Erythroblast (primary cell): ENCODE measurements at regions not wholly inside any gene's neighbourhood (a gene's known extent, or its start where the extent isn't known, plus 50 kb on each side); places are given as distances from the start of the nearest gene placed in this dataset.

ENCODE experiments used
- DNase-seq, 2 experiments: peaks; one replicate each; lab custom pipeline; 2025; lab: John Stamatoyannopoulos, UW
- GATA1 ChIP-seq: IDR thresholded peaks from 2 replicates; pipeline ENCODE4 v1.6.1; 2011; ENCODE audit warnings: low read depth, mild to moderate bottlenecking, control low read depth, low read length, moderate library complexity
- POLR2A ChIP-seq: IDR thresholded peaks from 2 replicates; pipeline ENCODE4 v1.6.1; 2011; ENCODE audit warnings: mild to moderate bottlenecking, low read length

GRCh38 chr3:177420651-177421480 is 223.6 kb upstream of the TBL1XR1 start:
- TF ChIP-seq POLR2A (no peak), GATA1 (no peak)
- DNase-seq, result no peak

- TF ChIP-seq GATA1, result no peak
- no peak for TF ChIP-seq POLR2A
These were observed 224.2 kb upstream of the TBL1XR1 start for GRCh38 chr3:177421481-177421785.

GRCh38 chr3:177424521-177424920 is 227.2 kb upstream of the TBL1XR1 start:
- TF ChIP-seq POLR2A (no peak), GATA1 (no peak)
- no peak for DNase-seq

More at GRCh38 chr3:177421481-177421785, 224.2 kb upstream of the TBL1XR1 start:
- DNase-seq, result no peak

- no peak for DNase-seq
- TF ChIP-seq POLR2A (no peak), GATA1 (no peak)
These were observed 227.8 kb upstream of the TBL1XR1 start for GRCh38 chr3:177425042-177425441.

- TF ChIP-seq GATA1, result no peak
- no peak for TF ChIP-seq POLR2A
- DNase-seq, result no peak
These were observed 229.0 kb upstream of the TBL1XR1 start for GRCh38 chr3:177426106-177426877.

- no peak for TF ChIP-seq POLR2A
- no peak for TF ChIP-seq GATA1
- no peak for DNase-seq
These were observed 229.7 kb upstream of the TBL1XR1 start for GRCh38 chr3:177426878-177427495.

- no peak for TF ChIP-seq POLR2A
- no peak for TF ChIP-seq GATA1
- DNase-seq, result no peak
These were observed 230.3 kb upstream of the TBL1XR1 start for GRCh38 chr3:177427540-177427939.

- no peak for TF ChIP-seq POLR2A
- TF ChIP-seq GATA1, result no peak
- no peak for DNase-seq
These were observed 231.8 kb upstream of the TBL1XR1 start for GRCh38 chr3:177429079-177429478.

- TF ChIP-seq GATA1 (no peak), POLR2A (no peak)
These were observed 232.5 kb upstream of the TBL1XR1 start for GRCh38 chr3:177429771-177430170.

GRCh38 chr3:177430653-177431052 is 233.4 kb upstream of the TBL1XR1 start:
- DNase-seq, result no peak
- TF ChIP-seq GATA1, result no peak
- no peak for TF ChIP-seq POLR2A

More at GRCh38 chr3:177429771-177430170, 232.5 kb upstream of the TBL1XR1 start:
- DNase-seq, result no peak

GRCh38 chr3:177431525-177432176 is 234.4 kb upstream of the TBL1XR1 start:
- TF ChIP-seq GATA1 (no peak), POLR2A (no peak)
- DNase-seq, result peak in 1 of 2 experiments; percentile 33

GRCh38 chr3:177435301-177435700 is 238.0 kb upstream of the TBL1XR1 start:
- TF ChIP-seq POLR2A, result no peak
- no peak for TF ChIP-seq GATA1
- no peak for DNase-seq
